Right lobe of liver (tissue), 6 donors: ENCODE measurements at regions not wholly inside any gene's neighbourhood (a gene's known extent, or its start where the extent isn't known, plus 50 kb on each side); places are given as distances from the start of the nearest gene placed in this dataset.

ENCODE experiments used
- ATAC-seq, 4 donors: fragments of 200-7000 bp; cut with Tn5 transposase; one replicate each; pipeline ENCODE4 v1.9.1; 2020; ENCODE audit warnings: mild to moderate bottlenecking in 4 of 4, moderate library complexity in 4 of 4
- DNase-seq, 3 donors: peaks; one replicate each; pipeline ENCODE4 v3.0.0-alpha.2; 2020
- H3K27ac ChIP-seq, 3 donors: fragments of 200-600 bp; one replicate each; pipeline ENCODE4 v1.8.0; 2022
- H3K27me3 ChIP-seq, 2 donors: fragments of 200-600 bp; one replicate each; pipeline ENCODE4 v1.8.0; 2022
- H3K36me3 ChIP-seq, 4 donors: fragments of 200-600 bp; sonication (generic) in 1 of 4; one replicate each; pipeline versions ENCODE4 v1.5.1 to v1.8.0; 2017 to 2022; ENCODE audit warnings: control low read depth in 1 of 4
- H3K4me1 ChIP-seq, 4 donors: fragments of 200-600 bp; sonication (generic) in 1 of 4; one replicate each; pipeline versions ENCODE4 v1.5.1 to v1.8.0; 2017 to 2022; ENCODE audit warnings: control low read depth in 1 of 4
- H3K4me3 ChIP-seq, 3 donors: fragments of 200-600 bp; one replicate each; pipeline ENCODE4 v1.8.0; 2022
- H3K9me3 ChIP-seq, 4 donors: fragments of 200-600 bp; sonication (generic) in 1 of 4; one replicate each; pipeline versions ENCODE4 v1.5.1 to v1.8.0; 2017 to 2022; ENCODE audit warnings: control low read depth in 1 of 4
- POLR2A ChIP-seq: fragments of 450-650 bp; IDR thresholded peaks from one replicate; pipeline ENCODE4 v1.6.1; 2017; ENCODE audit warnings: antibody characterized with exemption, mild to moderate bottlenecking
- WGBS: methylation state at CpG from one replicate; pipeline ENCODE4 v1.1.6; 2018; ENCODE audit warnings: low coverage, low lambda C conversion rate; ENCODE audit not compliant: insufficient coverage; ENCODE audit errors: missing lambda C conversion rate; 5-methylcytosine and 5-hydroxymethylcytosine counted together
- intact Hi-C, 2 donors: fragments of 100-400 bp; cut with DNase I; formaldehyde crosslinking; loops; one replicate each; pipeline versions ENCODE4 v1.11.2 to v1.14.1; 2022
- TF ChIP-seq, protein P1 (sequence below), 4 donors: fragments of 200-600 bp in 3 of 4; fragments of 450-650 bp in 1 of 4; IDR thresholded peaks; one replicate each; pipeline versions ENCODE4 v1.5.1 to v1.8.0; 2016 to 2022; ENCODE audit warnings: antibody characterized with exemption in 4 of 4, mild to moderate bottlenecking in 2 of 4
- donor health status: DM: no; HTN: yes; CAD: no.
- donor health status: DM: no; HTN: no; CAD: no.
- donor health status: DM: no; HTN: no; CAD: no.
- donor health status: DM: no; HTN: yes; CAD: no.
- donor health status: DM: no; HTN: yes; CAD: no.

DNA sequence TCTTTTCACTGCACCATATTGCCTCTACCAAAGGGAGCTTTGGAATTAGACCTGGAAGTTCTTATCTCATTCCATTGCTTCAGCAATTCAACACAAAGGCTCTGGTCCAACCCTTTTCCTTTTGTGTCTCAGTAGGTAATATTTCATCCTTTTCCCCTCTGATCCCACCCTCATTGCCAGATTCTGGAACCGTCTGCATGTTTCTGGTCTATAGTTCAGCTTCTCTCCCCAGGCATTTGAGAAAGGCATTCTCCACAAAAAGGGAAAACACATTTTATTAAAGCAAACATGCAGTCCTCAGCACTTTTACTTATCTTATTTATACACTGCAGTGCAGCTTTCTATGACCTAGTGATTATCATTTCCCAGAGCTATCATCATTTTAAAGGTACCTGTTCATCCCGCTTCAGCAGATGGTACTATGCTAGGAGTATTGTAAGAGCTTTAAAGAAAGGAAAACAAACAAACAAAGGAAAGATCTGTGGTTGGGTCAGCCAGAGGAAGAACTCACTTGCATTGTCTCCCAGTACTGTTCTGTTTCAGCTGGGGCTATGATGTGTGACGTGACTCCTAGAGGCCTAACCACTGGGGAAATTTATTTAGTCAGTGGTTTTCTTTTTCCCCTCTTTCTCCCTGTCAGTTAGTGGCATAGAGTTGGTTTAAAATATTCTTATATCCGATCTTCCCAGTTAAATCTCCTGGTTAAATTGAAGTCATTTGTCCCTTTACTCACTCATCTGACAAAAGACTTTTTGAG is 269.2 kb downstream of the TMEM38B start:
- Histone ChIP-seq H3K27me3 (no peaks in the 10 kb centered on the region), H3K27ac (no peak overlapping the region), H3K4me1 (no peaks in the 10 kb centered on the region), H3K9me3 (no peaks in the 10 kb centered on the region), H3K36me3 (no peaks in the 10 kb centered on the region), H3K4me3 (no peak overlapping the region)
- TF ChIP-seq, protein P1, sequence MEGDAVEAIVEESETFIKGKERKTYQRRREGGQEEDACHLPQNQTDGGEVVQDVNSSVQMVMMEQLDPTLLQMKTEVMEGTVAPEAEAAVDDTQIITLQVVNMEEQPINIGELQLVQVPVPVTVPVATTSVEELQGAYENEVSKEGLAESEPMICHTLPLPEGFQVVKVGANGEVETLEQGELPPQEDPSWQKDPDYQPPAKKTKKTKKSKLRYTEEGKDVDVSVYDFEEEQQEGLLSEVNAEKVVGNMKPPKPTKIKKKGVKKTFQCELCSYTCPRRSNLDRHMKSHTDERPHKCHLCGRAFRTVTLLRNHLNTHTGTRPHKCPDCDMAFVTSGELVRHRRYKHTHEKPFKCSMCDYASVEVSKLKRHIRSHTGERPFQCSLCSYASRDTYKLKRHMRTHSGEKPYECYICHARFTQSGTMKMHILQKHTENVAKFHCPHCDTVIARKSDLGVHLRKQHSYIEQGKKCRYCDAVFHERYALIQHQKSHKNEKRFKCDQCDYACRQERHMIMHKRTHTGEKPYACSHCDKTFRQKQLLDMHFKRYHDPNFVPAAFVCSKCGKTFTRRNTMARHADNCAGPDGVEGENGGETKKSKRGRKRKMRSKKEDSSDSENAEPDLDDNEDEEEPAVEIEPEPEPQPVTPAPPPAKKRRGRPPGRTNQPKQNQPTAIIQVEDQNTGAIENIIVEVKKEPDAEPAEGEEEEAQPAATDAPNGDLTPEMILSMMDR (IDR thresholded peaks at IDR 0.05) = no peak
- no peak for TF ChIP-seq POLR2A
- DNase-seq (no peak), ATAC-seq (no peak)
- WGBS = 81% methylated on average over 4 of the region's 4 CpGs
- intact Hi-C loops = no loop called here

DNA sequence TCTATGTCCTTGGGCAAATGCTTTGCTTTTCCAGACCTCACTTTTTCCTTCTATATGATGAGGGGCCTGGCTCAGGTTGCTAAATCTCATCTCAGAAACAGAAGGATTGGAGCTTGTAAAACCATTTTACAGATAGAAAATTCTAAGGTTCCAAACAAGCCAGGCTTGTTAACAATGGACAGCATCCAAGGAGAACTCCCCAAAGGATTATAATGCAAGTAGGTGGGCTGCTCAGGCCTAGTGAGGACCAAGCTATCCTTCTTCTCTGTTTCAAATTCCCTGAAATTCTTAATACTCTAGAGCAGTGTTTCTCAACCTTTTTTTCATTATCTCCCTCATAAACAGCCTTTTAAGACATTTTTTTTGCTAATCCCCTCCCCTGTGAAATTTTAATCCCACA is 269.8 kb downstream of the TMEM38B start:
- no peak for ATAC-seq
- H3K4me3 ChIP-seq = no peak overlapping the region
- no peaks in the 10 kb centered on the region for H3K27me3 ChIP-seq
- DNase-seq = no peak
- no peaks in the 10 kb centered on the region for H3K36me3 ChIP-seq
- intact Hi-C loops = no loop called here
- no peaks in the 10 kb centered on the region for H3K9me3 ChIP-seq
- no peak for TF ChIP-seq POLR2A
- TF ChIP-seq, protein P1 (IDR thresholded peaks at IDR 0.05) = no peak
- no peak overlapping the region for H3K27ac ChIP-seq
- H3K4me1 ChIP-seq = no peaks in the 10 kb centered on the region

GRCh38 chr9:105966834-105967233 is 272.5 kb downstream of the TMEM38B start:
- no peaks in the 10 kb centered on the region for H3K27me3 ChIP-seq
- intact Hi-C loops = no loop called here
- H3K27ac ChIP-seq = no peak overlapping the region
- ATAC-seq (no peak), DNase-seq (no peak)
- WGBS = 73% methylated on average over 1 of the region's 1 CpG
- no peaks in the 10 kb centered on the region for H3K9me3 ChIP-seq
- no peaks in the 10 kb centered on the region for H3K36me3 ChIP-seq
- TF ChIP-seq, protein P1 (IDR thresholded peaks at IDR 0.05) = no peak
- TF ChIP-seq POLR2A = no peak
- no peaks in the 10 kb centered on the region for H3K4me1 ChIP-seq
- H3K4me3 ChIP-seq = no peak overlapping the region

DNA sequence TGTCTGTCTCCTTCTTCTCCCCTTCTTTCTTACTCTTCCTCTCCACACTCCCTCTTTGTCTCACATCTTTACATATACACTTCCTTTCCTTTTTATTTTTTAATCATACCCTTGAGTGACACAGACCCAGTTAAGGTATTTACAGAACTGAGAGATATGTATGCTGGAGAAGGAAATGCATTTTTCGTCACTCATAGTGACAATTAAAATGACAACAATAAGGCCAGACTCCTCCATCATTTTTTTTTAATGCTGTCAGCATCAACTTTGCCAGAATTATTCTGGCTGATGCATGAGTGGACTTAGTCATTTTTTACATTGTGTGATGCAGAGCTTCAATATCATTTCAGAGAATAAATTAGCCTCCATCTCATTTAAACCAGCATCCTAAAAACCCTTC is 272.9 kb downstream of the TMEM38B start:
- intact Hi-C loops = no loop called here
- Histone ChIP-seq H3K4me3 (no peak overlapping the region), H3K36me3 (no peaks in the 10 kb centered on the region), H3K4me1 (no peaks in the 10 kb centered on the region), H3K27me3 (no peaks in the 10 kb centered on the region), H3K9me3 (no peaks in the 10 kb centered on the region), H3K27ac (no peak overlapping the region)
- ATAC-seq = no peak
- no peak for DNase-seq
- 81% methylated on average over 1 of the region's 1 CpG for WGBS
- no peak for TF ChIP-seq POLR2A

DNA sequence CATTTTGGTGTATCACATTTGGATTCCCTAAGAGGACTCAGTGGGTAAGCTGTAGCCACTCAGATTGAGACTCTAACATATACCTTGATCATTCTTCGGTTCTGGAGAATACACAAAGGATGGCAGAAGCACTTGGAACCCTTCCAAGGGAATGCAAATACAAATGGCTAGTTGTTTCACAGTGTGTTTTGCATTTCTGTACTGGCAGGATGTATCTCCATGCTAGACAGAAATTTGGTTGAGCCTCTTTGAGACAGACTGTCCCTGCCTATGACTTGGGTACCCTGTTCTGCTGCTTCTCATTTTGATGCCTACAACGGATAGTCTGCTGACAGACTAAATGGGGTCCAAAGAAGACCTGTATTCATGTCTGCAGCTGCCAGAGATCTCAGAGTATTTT is 273.5 kb downstream of the TMEM38B start:
- no peak for ATAC-seq
- WGBS = 64% methylated on average over 1 of the region's 2 CpGs
- TF ChIP-seq, protein P1 (IDR thresholded peaks at IDR 0.05) = no peak
- no peak for TF ChIP-seq POLR2A

More for the DNA sequence above, 273.5 kb downstream of the TMEM38B start:
- Histone ChIP-seq H3K4me1 (no peaks in the 10 kb centered on the region), H3K9me3 (no peaks in the 10 kb centered on the region), H3K36me3 (no peaks in the 10 kb centered on the region), H3K4me3 (no peak overlapping the region), H3K27me3 (no peaks in the 10 kb centered on the region), H3K27ac (no peak overlapping the region)
- intact Hi-C loops = no loop called here
- no peak for DNase-seq
